HEK293 (cell line): ENCODE measurements at regions not wholly inside any gene's neighbourhood (a gene's known extent, or its start where the extent isn't known, plus 50 kb on each side); places are given as distances from the start of the nearest gene placed in this dataset.

Experiments
- CTCF ChIA-PET: fragments of 350-600 bp; formaldehyde crosslinking; extraction: SDS; loops from one replicate; lab custom pipeline; 2021; ENCODE audit warnings: antibody characterized with exemption; lab: Yijun Ruan, JAX
- POLR2A ChIA-PET: fragments of 300-600 bp; formaldehyde crosslinking; extraction: SDS; loops from one replicate; lab custom pipeline; 2020; ENCODE audit warnings: antibody characterized with exemption, inconsistent platforms; lab: Yijun Ruan, JAX
- H3K27ac ChIP-seq: fragments of 200-500 bp; sonication (Bioruptor generic); 2 replicates; pipeline ENCODE4 v1.5.1; 2014; ENCODE audit warnings: low read depth, low read length, control low read depth, inconsistent platforms; ENCODE audit errors: extremely low read depth
- H3K36me3 ChIP-seq, 2 experiments: fragments of 200-500 bp in 1 of 2; sonication (Bioruptor generic) in 1 of 2; 1 replicate in 1 of 2; 2 replicates in 1 of 2; pipeline ENCODE4 v1.5.1; 2014 to 2017; ENCODE audit warnings: inconsistent platforms in 2 of 2, low read length in 2 of 2; ENCODE audit not compliant: control insufficient read depth in 2 of 2, insufficient read depth in 1 of 2
- H3K4me1 ChIP-seq: fragments of 200-500 bp; sonication (Bioruptor generic); 2 replicates; pipeline ENCODE4 v1.5.1; 2014; ENCODE audit warnings: mild to moderate bottlenecking, low read length, inconsistent platforms; ENCODE audit not compliant: control insufficient read depth, insufficient read depth
- H3K4me3 ChIP-seq: 2 replicates; pipeline ENCODE4 v1.5.1; 2011; ENCODE audit warnings: low read depth, mild to moderate bottlenecking, control low read depth, low read length, moderate library complexity
- H3K9me3 ChIP-seq: fragments of 200-500 bp; sonication (Bioruptor generic); 2 replicates; pipeline ENCODE4 v1.5.1; 2014; ENCODE audit warnings: low read depth, low read length, inconsistent platforms; ENCODE audit not compliant: control insufficient read depth, insufficient read depth
- HOXA7 ChIP-seq: sonication (generic); formaldehyde crosslinking; IDR thresholded peaks from 2 replicates; pipeline ENCODE4 v1.8.1; 2022; ENCODE audit warnings: missing genetic modification reagents, borderline replicate concordance
- KLF9 ChIP-seq: fragments of 450-650 bp; formaldehyde crosslinking; IDR thresholded peaks from 2 replicates; pipeline ENCODE4 v1.5.1; 2016; ENCODE audit warnings: missing biosample characterization, missing genetic modification characterization, low read depth
- MYNN ChIP-seq: fragments of 450-650 bp; formaldehyde crosslinking; IDR thresholded peaks from 2 replicates; pipeline ENCODE4 v1.5.1; 2016; ENCODE audit warnings: missing biosample characterization, missing genetic modification characterization, borderline replicate concordance
- OVOL3 ChIP-seq: fragments of 450-650 bp; formaldehyde crosslinking; IDR thresholded peaks from 2 replicates; pipeline ENCODE4 v1.5.1; 2016; ENCODE audit warnings: missing biosample characterization, missing genetic modification characterization
- SP7 ChIP-seq: fragments of 450-650 bp; formaldehyde crosslinking; IDR thresholded peaks from 2 replicates; pipeline ENCODE4 v1.5.1; 2016; ENCODE audit warnings: missing biosample characterization, missing genetic modification characterization
- ZBTB11 ChIP-seq: fragments of 450-650 bp; formaldehyde crosslinking; conservative IDR thresholded peaks from 2 replicates; pipeline ENCODE4 v1.5.1; 2016; ENCODE audit warnings: low read depth, missing biosample characterization, missing genetic modification characterization
- ZBTB21 ChIP-seq: fragments of 450-650 bp; formaldehyde crosslinking; IDR thresholded peaks from 2 replicates; pipeline ENCODE4 v1.5.1; 2017; ENCODE audit warnings: missing biosample characterization, missing genetic modification characterization
- ZBTB7A ChIP-seq: fragments of 450-650 bp; formaldehyde crosslinking; IDR thresholded peaks from 2 replicates; pipeline ENCODE4 v1.5.1; 2016; ENCODE audit warnings: low read depth, missing biosample characterization, missing genetic modification characterization
- ZFP37 ChIP-seq: fragments of 450-650 bp; formaldehyde crosslinking; IDR thresholded peaks from 2 replicates; pipeline ENCODE4 v1.5.1; 2016; ENCODE audit warnings: missing biosample characterization, missing genetic modification characterization
- ZNF112 ChIP-seq: fragments of 450-650 bp; formaldehyde crosslinking; IDR thresholded peaks from 2 replicates; pipeline ENCODE4 v1.5.0; 2017; ENCODE audit warnings: missing biosample characterization, missing genetic modification characterization
- ZNF184 ChIP-seq: fragments of 450-650 bp; IDR thresholded peaks from 2 replicates; pipeline ENCODE4 v1.5.1; 2018; ENCODE audit warnings: missing biosample characterization, mild to moderate bottlenecking, missing genetic modification characterization
- ZNF214 ChIP-seq: fragments of 450-650 bp; formaldehyde crosslinking; IDR thresholded peaks from 2 replicates; pipeline ENCODE4 v1.5.1; 2017; ENCODE audit warnings: missing biosample characterization, mild to moderate bottlenecking, missing genetic modification characterization, borderline replicate concordance
- ZNF23 ChIP-seq: fragments of 450-650 bp; formaldehyde crosslinking; IDR thresholded peaks from 2 replicates; pipeline ENCODE4 v1.5.1; 2016; ENCODE audit warnings: missing biosample characterization, missing genetic modification characterization, borderline replicate concordance
- ZNF239 ChIP-seq: fragments of 450-650 bp; formaldehyde crosslinking; IDR thresholded peaks from 2 replicates; pipeline ENCODE4 v1.5.1; 2016; ENCODE audit warnings: missing biosample characterization, missing genetic modification characterization
- ZNF266 ChIP-seq: fragments of 450-650 bp; formaldehyde crosslinking; IDR thresholded peaks from 2 replicates; pipeline ENCODE4 v1.5.1; 2016; ENCODE audit warnings: missing biosample characterization, missing genetic modification characterization, low read depth
- ZNF302 ChIP-seq: fragments of 450-650 bp; formaldehyde crosslinking; IDR thresholded peaks from 2 replicates; pipeline ENCODE4 v1.5.1; 2016; ENCODE audit warnings: missing biosample characterization, missing genetic modification characterization, low read depth
- ZNF501 ChIP-seq: fragments of 450-650 bp; formaldehyde crosslinking; IDR thresholded peaks from 2 replicates; pipeline ENCODE4 v1.5.1; 2016; ENCODE audit warnings: missing biosample characterization, missing genetic modification characterization
- ZNF558 ChIP-seq: fragments of 450-650 bp; formaldehyde crosslinking; IDR thresholded peaks from 2 replicates; pipeline ENCODE4 v1.5.1; 2016; ENCODE audit warnings: missing biosample characterization, missing genetic modification characterization
- ZNF561 ChIP-seq: fragments of 450-650 bp; IDR thresholded peaks from 2 replicates; pipeline ENCODE4 v1.5.1; 2018; ENCODE audit warnings: missing biosample characterization, missing genetic modification characterization, borderline replicate concordance
- ZNF776 ChIP-seq: fragments of 450-650 bp; formaldehyde crosslinking; IDR thresholded peaks from 2 replicates; pipeline ENCODE4 v1.5.0; 2017; ENCODE audit warnings: missing biosample characterization, missing genetic modification characterization, borderline replicate concordance
- ZSCAN30 ChIP-seq: fragments of 450-650 bp; IDR thresholded peaks from 2 replicates; pipeline ENCODE4 v1.5.1; 2018; ENCODE audit warnings: missing biosample characterization, mild to moderate bottlenecking, missing genetic modification characterization, moderate library complexity
- ZXDB ChIP-seq: fragments of 450-650 bp; formaldehyde crosslinking; IDR thresholded peaks from 2 replicates; pipeline ENCODE4 v1.5.1; 2016; ENCODE audit warnings: missing biosample characterization, missing genetic modification characterization
- TF ChIP-seq, protein P1 (sequence below): sonication (generic); formaldehyde crosslinking; IDR thresholded peaks from 2 replicates; pipeline ENCODE4 v1.8.1; 2022; ENCODE audit warnings: mild to moderate bottlenecking, moderate library complexity, missing genetic modification reagents
- TF ChIP-seq, protein P2 (sequence below): fragments of 450-650 bp; formaldehyde crosslinking; IDR thresholded peaks from 2 replicates; pipeline ENCODE4 v1.5.1; 2016; ENCODE audit warnings: missing biosample characterization, missing genetic modification characterization

- H3K27ac ChIP-seq: no peak overlapping the region
- H3K36me3 ChIP-seq: no peaks in the 10 kb centered on the region
- CTCF ChIA-PET: interaction anchor here (0.7 kb wide), 1 partner anchor 288 kb away, joined by 3 read pairs; no protein-coding TSS in a partner anchor
- H3K4me1 ChIP-seq: no peaks in the 10 kb centered on the region
- no peak overlapping the region for H3K4me3 ChIP-seq
- H3K9me3 ChIP-seq: no peaks in the 10 kb centered on the region
- POLR2A ChIA-PET: no interaction called here
- TF ChIP-seq ZNF23 (tag by site-specific recombination) (no peak), ZFP37 (no peak), ZNF214 (tag by site-specific recombination) (no peak), ZBTB11 (tag by site-specific recombination) (no peak), ZNF561 (tag by site-specific recombination) (no peak), ZXDB (tag by site-specific recombination) (no peak), ZNF184 (tag by site-specific recombination) (no peak), ZSCAN30 (tag by site-specific recombination) (no peak), ZNF501 (no peak), ZNF776 (no peak), ZBTB7A (tag by site-specific recombination) (no peak), SP7 (no peak)
- TF ChIP-seq, protein P1, sequence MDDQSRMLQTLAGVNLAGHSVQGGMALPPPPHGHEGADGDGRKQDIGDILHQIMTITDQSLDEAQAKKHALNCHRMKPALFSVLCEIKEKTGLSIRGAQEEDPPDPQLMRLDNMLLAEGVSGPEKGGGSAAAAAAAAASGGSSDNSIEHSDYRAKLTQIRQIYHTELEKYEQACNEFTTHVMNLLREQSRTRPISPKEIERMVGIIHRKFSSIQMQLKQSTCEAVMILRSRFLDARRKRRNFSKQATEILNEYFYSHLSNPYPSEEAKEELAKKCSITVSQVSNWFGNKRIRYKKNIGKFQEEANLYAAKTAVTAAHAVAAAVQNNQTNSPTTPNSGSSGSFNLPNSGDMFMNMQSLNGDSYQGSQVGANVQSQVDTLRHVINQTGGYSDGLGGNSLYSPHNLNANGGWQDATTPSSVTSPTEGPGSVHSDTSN: no peak
- TF ChIP-seq, all 188 proteins: peak for 0
These were observed 779.4 kb upstream of the ADGRL4 start for GRCh38 chr1:79785964-79786363.

DNA sequence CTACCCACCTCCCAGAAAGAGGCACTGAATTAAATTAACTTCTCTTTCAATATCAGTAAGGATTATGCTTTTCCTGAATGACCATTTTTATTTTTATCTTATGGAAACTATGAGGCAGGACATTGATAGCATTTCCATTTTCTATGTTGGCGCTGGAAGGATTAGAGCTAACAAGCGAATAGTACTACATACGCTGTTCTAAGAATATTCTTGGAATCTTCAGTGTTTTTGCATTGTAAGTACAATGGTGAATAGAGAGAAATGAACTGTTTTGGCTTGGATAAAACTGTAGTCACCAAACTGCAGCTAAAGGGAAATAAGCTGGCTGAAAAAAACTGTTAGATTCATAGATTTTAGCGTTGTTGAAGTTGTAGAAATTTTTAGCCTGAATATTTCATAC, 779.0 kb upstream of the ADGRL4 start:
- no peak overlapping the region for H3K4me3 ChIP-seq
- TF ChIP-seq OVOL3 (no peak), ZNF239 (tag by site-specific recombination) (no peak), HOXA7 (CRISPR knock-in tag) (no peak), ZNF112 (no peak), ZNF558 (tag by site-specific recombination) (no peak), MYNN (tag by site-specific recombination) (no peak), ZBTB21 (tag by site-specific recombination) (no peak), KLF9 (tag by site-specific recombination) (no peak), ZNF266 (tag by site-specific recombination) (no peak), ZNF302 (tag by site-specific recombination) (no peak)
- TF ChIP-seq, protein P2, sequence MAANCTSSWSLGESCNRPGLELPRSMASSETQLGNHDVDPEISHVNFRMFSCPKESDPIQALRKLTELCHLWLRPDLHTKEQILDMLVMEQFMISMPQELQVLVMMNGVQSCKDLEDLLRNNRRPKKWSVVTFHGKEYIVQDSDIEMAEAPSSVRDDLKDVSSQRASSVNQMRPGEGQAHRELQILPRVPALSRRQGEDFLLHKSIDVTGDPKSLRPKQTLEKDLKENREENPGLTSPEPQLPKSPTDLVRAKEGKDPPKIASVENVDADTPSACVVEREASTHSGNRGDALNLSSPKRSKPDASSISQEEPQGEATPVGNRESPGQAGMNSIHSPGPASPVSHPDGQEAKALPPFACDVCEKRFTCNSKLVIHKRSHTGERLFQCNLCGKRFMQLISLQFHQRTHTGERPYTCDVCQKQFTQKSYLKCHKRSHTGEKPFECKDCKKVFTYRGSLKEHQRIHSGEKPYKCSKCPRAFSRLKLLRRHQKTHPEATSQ: no peak
- no peaks in the 10 kb centered on the region for H3K36me3 ChIP-seq
- H3K27ac ChIP-seq: no peak overlapping the region
- no peaks in the 10 kb centered on the region for H3K4me1 ChIP-seq
- ChIA-PET POLR2A (no interaction called here), CTCF (interaction anchor here (0.7 kb wide), 1 partner anchor 287 kb away, joined by 3 read pairs; no protein-coding TSS in a partner anchor)
- no peaks in the 10 kb centered on the region for H3K9me3 ChIP-seq
